HG03565 (cell line): ENCODE measurements at regions not wholly inside any gene's neighbourhood (a gene's known extent, or its start where the extent isn't known, plus 50 kb on each side); places are given as distances from the start of the nearest gene placed in this dataset.

ENCODE experiments used
- ATAC-seq: cut with Tn5 transposase; IDR thresholded peaks from one replicate; pipeline ENCODE4 v1.9.1; 2021; ENCODE audit warnings: mild to moderate bottlenecking, moderate library complexity; ENCODE audit not compliant: unreplicated experiment

DNA sequence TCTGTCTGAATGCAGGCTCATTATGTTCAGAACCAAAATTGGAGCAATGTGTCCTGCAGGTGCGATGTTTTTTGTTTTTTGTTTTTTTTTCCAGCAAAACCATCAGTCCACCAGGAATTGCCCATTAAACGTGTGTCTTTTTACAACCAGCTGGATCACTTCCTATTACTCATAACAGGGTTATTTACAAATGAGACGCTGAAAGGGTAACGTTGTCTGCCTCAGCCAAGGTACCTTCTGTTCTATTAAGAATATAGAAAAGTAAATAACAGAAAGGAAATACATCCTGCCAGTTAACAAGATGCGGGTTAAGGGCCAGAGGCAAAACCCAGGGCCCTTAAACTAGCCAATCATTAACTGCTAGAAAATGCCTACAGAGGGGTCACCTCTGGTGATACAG lies 590.4 kb downstream of the TBC1D4 start:
- no peak for ATAC-seq

DNA sequence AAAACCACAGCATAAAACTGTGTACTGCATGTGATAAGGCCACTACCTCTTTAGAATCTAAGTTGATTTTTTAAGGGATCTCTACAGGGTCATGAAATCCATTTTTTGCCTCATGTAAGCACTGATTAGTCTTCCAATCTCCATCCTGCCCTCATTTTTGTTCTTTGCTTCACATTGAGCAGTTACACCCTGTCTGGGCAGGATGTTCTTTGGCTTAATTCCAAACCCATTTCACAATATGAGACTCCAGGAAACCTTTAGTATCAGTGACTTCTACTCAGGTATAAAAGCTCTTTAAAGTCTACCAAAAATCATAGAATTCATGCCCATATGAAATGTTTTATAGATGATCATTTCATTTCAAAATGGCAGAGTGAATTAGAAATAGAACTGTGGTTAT lies 592.6 kb downstream of the TBC1D4 start:
- no peak for ATAC-seq

DNA sequence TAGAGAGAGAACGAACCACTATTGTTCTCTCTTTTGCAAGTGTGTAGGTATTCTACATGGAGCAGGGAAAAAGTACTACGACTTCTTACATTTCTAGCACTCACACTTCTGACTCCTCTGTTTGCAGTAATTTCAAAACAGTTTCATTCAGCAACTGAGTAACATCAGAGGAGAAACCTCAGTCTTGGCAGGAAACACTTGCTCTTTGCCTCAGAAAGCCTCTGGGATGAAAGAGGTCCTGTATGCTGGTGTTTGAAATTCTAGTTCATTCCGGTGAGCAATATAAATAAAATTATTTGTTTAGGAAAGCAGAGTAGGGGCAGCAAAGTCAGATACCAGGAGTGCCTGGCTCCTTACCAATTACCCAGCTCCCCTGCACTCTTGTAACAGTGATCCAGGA lies 595.5 kb downstream of the TBC1D4 start:
- no peak for ATAC-seq

DNA sequence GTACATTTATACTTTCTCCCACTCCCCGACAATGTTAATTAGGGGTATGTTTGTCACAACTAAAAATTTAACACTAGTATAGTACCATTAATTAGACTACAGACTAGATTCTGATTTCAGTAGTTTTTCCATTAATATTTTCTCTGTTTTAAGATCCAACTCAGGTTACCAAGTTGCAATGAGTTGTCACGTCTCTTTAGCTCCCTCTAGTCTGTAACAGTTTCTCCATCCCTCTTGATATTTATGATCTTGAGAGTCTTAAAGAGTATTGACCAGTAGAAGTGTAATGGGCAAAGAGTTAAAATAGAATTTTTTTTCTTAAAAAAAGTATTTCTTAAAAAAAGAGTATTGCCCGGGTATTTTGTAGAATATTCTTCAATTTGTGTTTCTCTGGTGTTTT lies 598.1 kb downstream of the TBC1D4 start:
- ATAC-seq, result no peak

DNA sequence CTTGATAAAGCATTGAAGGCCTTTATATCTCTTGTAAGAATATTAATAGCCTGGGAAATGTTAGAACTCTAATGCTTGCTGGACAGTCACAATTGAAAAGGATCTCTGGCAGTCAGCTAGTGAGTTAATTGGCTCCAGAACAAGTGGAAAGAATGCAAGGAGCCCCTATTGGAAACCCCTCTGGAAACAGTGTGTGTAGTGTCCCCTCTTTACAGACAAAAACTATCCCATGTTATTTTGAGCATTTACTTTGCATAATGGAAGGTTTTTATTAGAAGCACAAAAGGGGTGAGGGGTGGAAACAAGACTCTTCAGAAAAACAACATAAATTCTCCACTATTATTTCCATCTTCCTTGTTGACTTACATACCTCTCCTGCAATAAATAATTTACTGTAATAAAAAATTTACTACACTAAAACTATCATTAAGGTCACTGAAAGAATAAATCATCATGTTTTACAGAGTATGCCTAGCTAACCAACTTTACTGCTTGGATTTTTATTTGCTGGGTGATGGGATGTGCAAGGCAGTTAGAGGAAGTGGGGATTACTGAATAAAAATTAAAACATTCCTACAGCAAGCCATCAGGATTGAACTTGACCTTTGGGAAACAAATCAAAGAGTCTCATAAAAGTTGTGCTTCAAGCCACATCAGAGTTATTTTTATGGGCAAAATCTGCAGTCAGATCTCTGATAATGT lies 610.4 kb downstream of the TBC1D4 start:
- no peak for ATAC-seq

DNA sequence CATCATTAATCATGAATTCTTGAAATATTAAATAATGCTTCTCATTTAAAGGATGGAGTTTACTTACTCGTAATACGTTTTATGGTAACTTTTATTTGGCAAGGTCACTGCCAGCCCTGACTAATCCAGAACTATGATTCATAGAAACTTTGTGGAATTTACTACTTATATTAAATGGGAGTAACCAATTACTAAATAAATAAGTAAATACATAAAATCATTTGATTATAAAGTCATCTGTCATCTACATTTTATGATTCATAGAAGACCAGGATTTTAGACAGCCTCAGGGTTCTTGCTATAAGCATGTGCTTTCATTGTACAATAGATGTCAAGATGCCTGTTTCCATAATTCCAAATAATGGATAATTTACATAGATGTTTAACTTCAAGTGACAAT lies 611.1 kb downstream of the TBC1D4 start:
- no peak for ATAC-seq

DNA sequence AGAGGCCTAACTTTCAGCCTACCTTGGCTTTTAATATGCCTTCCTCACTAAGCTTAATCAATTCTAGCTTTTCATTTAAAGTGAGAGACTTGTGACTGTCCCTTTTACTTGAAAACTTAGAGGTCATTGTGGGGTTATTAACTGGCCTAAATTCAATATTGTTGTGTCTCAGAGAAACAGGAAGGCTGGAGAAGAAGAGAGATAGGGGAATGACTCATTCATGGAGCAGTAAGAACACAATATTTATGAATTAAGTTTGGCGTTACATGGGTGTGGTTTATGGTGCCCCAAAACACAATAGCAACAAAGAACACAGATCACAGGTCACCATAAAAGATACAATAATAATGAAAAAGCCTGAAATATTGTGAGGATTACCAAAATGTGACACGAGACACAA lies 612.1 kb downstream of the TBC1D4 start:
- no peak for ATAC-seq

DNA sequence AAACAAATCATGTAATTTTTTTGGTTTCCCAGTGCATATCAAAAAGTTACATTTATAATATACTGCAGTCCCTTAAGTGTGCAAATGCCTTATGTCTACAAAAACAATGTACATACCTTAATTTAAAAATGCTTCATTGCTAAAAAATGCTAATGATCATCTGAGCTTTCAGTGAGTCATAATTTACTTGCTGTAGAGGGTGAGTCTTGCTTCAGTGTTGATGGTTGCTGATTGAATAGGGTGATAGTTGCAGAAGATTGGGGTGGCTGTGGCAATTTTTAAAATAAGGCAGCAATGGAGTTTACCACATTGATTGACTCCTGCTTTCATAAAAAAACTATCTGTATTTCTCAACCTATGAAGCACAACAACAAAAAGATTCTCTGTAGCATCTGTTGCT lies 613.9 kb downstream of the TBC1D4 start:
- no peak for ATAC-seq

DNA sequence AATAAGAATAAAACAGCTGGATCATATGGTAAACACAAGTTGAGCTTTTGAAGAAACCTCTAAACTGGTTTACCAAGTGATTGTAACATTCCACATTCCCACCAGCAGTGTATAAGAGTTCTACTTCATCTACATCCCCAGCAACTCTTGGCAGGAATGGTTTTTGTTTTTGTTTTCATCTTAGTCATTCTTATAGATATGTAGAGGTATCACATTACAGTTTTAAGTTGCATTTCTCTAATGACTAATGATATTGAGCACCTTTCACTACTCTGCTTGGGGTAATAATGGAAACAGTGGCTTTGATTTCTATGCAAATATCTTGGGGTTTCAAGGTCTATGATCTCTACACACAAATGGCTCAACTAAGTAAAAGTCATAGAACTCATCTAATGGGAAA lies 614.5 kb downstream of the TBC1D4 start:
- ATAC-seq, result no peak

DNA sequence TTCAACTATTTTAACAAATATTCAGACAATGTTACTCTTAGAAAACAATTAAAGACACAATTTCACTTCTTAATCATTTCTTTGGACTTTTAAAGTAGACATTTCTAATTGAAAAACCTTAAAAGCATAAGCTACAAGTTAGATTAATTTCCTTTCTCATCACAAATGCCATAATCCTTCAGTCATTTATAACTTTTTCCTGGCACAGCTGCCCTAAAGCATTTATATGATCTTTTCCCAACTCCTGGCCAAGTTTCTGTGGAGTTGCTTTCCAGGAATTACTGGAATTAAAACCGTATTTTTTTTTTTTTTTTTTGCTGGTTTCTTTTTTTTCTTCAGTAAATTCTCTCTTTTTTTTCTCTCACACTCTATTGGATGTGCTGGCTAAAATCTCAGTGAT lies 615.9 kb downstream of the TBC1D4 start:
- no peak for ATAC-seq

DNA sequence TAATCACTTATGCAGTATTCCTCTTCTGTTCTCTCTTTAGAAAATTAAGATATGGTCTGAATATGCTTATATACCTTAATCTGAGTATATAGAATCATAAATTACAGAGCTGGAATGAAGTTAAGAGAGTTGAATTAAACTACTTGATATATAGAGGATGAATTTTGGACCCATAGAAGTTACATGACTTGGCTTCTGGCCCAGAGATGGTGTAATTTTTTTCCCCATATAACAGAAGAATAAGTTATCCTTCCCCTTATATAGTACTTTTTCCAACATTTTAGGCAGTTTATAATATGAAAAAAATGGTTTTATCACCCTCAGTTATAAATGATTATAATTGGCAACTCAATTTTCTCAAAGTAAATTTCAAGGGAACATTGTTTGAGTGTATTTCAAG lies 616.3 kb downstream of the TBC1D4 start:
- no peak for ATAC-seq

DNA sequence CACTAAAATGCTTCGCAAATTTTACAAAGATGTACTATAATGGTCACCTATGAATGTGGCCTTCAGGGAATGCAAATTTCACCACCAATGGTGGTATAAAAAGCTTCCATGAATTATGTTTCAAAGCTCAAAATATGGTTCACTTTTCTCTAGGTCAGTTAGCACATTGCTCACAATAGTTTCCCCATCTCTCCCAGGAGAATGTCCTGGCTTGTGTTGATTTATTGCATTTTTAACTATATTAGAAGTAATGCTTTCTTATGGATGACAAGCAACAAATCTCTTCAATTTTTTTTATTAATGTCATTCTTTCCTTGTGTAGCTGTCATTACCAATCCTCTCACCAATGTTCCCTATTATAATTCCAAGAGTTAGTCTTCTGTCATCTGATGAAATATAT lies 621.2 kb downstream of the TBC1D4 start:
- no peak for ATAC-seq

DNA sequence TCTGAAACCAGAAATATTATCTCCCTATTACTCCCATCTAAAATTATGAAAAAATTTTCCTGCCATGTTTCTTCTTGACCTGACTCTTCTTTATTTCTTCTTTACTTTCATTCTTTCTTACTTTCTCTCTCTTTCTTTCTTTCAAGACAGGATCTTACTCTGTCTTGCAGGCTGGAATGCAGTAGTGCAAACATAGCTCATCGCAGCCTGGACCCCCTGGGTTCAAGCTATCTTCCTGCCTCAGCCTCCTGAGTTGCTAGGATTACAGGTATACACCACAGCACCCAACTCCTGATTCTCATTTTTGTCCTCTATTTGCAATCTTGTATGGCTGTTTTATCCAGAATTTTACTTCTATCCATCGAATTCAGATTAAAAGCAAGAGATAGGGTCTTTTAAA lies 631.1 kb downstream of the TBC1D4 start:
- no peak for ATAC-seq

DNA sequence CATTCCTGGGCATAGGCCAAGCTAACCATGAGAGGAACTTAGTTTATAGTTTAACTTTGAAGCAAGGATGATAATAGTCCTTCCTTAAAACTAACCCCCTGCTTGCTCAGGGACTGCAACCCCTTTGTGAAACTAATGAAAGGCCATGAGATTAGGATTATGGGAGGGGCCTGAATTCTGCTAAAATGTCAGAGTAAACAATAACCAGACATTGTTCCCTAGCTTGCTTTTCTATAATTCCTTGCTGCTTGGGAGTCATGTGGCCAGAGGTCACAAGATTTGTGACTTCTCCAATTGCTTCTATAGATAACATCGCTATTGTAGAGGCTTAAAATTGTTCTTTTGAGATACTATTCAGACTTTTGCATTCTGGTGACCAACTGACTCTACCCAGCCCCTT lies 634.0 kb downstream of the TBC1D4 start:
- no peak for ATAC-seq

DNA sequence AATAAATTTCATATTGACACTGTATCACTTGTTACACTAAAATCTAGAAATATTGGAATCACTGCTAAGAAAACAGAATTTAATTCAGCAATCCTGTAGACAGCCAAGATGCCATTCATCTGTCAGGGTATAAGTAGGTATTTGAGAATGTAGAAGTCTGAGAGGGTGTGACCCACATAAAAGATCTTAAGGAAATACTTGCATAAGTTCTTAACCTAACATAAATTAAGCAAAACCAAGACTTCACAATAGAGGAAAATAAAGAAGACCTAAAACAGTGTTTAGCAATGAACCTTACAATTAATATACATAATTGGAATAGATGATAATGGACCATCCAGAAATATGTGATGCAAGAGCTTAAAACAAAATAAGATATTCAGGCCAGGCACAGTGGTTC lies 636.2 kb downstream of the TBC1D4 start:
- no peak for ATAC-seq

DNA sequence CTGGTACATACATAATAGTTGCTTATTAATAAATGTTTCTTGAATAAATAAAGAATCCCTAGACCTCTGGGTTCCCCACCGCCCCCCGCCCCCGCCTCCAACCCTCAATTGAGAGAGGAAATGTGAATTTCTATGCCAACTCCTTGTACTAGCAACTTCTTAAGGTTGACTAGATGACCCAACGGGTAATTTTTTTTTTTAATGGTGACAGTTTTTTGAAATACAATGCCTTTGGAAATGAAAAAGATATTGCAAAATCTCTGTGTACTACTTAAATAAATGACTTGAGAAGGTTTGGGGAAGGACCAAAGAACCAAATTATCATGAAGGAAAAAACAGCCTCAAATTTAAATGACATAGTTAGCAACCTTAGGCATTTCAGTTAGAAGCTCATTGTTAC lies 640.3 kb downstream of the TBC1D4 start:
- no peak for ATAC-seq

DNA sequence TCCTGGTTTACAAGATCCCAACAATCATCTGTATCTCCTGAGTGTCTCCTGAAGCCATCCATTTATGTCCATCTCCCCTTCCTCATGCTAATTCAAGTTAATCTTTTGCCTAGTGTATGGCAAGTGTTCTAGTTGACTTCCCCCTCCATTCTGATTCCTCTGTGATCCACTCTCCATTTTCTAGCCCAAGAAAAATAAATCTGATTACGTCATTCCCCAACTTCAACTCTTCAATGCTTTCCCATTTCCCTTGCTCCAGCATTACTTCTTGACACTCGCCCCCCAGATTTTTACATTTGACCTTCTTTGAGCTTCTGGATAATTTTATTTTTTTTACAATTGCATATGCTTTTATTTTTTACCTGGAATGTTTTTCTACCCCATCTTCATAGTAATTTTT lies 640.8 kb downstream of the TBC1D4 start:
- no peak for ATAC-seq

DNA sequence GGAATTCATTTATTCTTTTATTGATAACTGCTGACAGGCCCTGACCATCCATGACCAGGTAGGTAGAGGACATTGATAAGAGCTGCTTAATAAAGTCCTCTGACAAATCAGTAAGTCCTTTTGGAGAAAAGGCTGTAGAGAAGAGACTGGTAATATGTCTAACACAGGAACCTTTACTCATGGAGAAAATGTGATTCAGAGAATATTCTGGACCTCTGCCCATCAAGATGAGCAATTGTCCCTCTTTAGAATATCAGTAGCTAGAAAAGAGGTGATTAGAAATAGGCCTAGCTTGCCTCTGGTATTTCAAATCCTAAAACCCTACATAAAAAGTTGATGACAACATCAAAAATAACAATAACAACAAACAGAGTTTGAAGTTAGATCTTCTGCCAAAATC lies 642.3 kb downstream of the TBC1D4 start:
- no peak for ATAC-seq

DNA sequence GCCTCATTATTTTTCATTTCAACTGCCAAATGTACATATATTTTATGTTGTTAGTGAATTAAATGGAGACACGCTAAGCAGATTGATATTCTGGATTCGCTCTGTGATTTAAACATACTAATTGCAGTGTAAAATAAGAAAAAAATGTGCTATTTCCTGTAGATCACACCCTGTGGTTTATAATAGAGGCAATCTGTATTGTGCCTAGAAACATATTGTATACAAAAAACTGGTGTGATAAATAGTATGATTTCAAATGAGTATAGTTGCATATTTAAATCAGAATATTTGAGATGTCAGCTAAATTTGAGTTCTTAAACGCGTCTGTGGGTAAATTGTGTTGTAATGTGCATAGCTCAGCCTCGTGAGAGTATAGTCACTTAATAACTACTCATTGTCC lies 643.9 kb downstream of the TBC1D4 start:
- ATAC-seq, result no peak

DNA sequence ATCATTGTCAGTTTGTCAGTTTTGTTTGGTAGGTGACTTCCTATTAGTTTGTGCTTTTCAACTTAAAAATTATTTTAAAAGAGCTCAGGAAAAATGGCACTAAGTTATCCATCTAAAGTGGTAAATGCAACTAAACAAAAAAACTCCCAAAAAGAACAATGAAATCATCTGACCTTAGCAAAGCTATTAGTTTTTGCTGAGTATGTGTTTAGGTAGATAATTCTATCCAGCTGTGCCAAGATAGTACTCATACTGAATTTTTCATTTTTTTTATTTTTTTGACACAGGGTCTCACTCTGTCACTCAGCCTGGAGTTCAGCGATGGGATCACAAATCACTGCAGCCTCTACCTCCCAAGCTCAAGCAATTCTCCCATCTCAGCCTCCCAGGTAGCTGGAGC lies 645.3 kb downstream of the TBC1D4 start:
- ATAC-seq, result no peak

DNA sequence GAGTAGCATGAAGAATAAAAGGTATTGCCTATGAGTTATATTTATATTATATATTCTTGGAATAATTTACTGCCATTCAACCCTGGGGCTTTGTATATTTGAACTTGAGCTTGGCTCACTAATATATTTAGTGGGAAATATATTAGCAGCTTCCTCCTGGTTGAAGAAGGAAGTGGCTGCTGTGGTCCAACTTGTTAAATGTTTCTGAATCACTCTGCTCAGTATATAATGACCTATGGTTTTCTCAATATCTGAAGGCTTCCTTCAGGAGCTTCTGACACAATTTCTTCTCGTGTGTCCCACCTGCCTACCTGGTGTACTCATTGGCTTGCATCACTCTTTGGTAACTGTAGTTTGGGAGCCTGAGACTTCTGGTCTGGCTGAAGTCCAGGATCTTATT lies 646.4 kb downstream of the TBC1D4 start:
- ATAC-seq, result no peak

DNA sequence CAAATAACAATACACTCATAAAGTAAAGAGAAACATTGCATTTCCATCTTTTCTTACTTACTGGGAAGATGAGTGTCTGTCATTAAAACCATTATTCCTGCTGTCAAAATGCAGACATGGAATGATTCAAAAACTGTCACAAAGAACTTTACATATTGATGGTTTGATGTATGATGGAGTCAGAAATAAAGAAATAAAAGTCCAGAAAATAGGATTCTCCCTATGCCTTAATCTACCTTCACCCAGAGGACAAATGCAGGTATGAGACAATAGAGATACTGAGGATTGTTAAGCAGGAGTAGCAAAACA lies 656.1 kb downstream of the TBC1D4 start:
- ATAC-seq, result no peak

DNA sequence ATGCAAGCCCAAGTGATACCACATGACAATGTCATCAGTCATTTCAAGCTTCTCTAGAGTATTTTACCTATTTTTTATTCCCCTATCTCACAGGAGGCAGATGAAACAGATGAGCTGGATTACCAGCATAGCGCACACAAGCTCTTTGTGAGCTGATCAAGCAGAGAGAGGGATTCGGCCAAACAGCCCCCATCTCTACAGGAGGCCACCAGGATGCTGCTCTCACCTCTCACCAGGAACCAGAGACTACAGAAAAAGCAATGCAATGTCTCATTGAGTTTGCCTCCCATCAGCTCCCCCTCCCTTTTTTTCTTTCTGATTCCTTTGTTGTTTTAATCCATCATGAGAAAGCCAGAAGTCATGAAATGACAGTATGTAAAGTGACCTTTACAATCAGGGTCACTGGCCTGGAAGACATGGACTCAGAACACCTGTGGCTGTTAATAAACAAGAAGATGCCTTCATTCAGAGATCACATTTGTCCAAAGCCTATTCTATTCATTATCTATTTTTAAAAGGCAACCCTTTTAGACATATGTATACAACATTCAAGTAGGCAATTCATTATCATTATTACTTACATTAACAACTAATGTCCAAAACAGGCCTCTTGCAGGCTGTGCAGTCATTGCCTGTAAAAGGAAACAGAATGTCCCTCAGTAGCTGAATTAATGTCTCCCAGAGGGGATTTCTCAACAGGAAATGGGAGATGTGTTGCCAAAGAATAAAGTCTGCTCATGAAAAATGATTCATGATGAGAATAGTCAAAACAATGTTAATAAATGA lies 656.6 kb downstream of the TBC1D4 start:
- ATAC-seq, result no peak
